Sigmoid colon (tissue), 6 donors: ENCODE measurements at regions not wholly inside any gene's neighbourhood (a gene's known extent, or its start where the extent isn't known, plus 50 kb on each side); places are given as distances from the start of the nearest gene placed in this dataset.

ENCODE experiments used
- DNase-seq: peaks from one replicate; pipeline ENCODE4 v3.0.0-alpha.2; 2019
- H3K27ac ChIP-seq, 4 donors: fragments of 200-600 bp; sonication (generic); one replicate each; pipeline ENCODE4 v1.5.1; 2016 to 2019; ENCODE audit warnings: mild to moderate bottlenecking in 1 of 4
- H3K27me3 ChIP-seq, 3 donors: fragments of 200-600 bp; sonication (generic); one replicate each; pipeline ENCODE4 v1.5.1; 2019; ENCODE audit warnings: mild to moderate bottlenecking in 1 of 3
- H3K36me3 ChIP-seq, 4 donors: fragments of 200-600 bp; sonication (generic); one replicate each; pipeline ENCODE4 v1.5.1; 2016 to 2019
- H3K4me1 ChIP-seq, 4 donors: fragments of 200-600 bp; sonication (generic); one replicate each; pipeline ENCODE4 v1.5.1; 2017 to 2019
- H3K4me3 ChIP-seq, 4 donors: fragments of 200-600 bp; sonication (generic); one replicate each; pipeline ENCODE4 v1.5.1; 2017 to 2019; ENCODE audit warnings: mild to moderate bottlenecking in 2 of 4, moderate library complexity in 1 of 4
- H3K9me3 ChIP-seq, 4 donors: fragments of 200-600 bp in 3 of 4; sonication (generic) in 3 of 4; one replicate each; pipeline versions ENCODE4 v1.5.1 to v1.6.1; 2013 to 2019
- CTCF ChIP-seq, 4 experiments: fragments of 450-650 bp in 3 of 4; fragments of 200-600 bp in 1 of 4; IDR thresholded peaks; one replicate each; pipeline ENCODE4 v1.5.1; 2016 to 2019; ENCODE audit warnings: antibody characterized with exemption in 4 of 4, mild to moderate bottlenecking in 3 of 4, moderate library complexity in 2 of 4
- EP300 ChIP-seq, 4 donors: sonication (generic); formaldehyde crosslinking; IDR thresholded peaks; one replicate each; pipeline ENCODE4 v1.6.1; 2017; ENCODE audit warnings: antibody characterized with exemption in 4 of 4
- POLR2A ChIP-seq, 2 donors: fragments of 450-650 bp; IDR thresholded peaks; one replicate each; pipeline ENCODE4 v1.6.1; 2016; ENCODE audit warnings: antibody characterized with exemption in 2 of 2, mild to moderate bottlenecking in 2 of 2, moderate library complexity in 2 of 2
- POLR2AphosphoS5 ChIP-seq, 4 donors: sonication (generic); formaldehyde crosslinking; IDR thresholded peaks; one replicate each; pipeline ENCODE4 v1.6.1; 2017; ENCODE audit warnings: antibody characterized with exemption in 4 of 4
- WGBS, 2 donors: extraction: QIAGEN DNeasy Blood & Tissue Kit; methylation state at CpG; one replicate each; pipeline ENCODE4 v1.1.7; 2013; 5-methylcytosine and 5-hydroxymethylcytosine counted together
- intact Hi-C: fragments of 100-400 bp; cut with DNase I; formaldehyde crosslinking; loops from one replicate; pipeline ENCODE4 v1.15.1; 2023
- donor health status: healthy with polysubstance abuse.
- donor health status: healthy.

GRCh38 chr20:12354725-12355124 is 437.0 kb downstream of the BTBD3 start:
- Histone ChIP-seq H3K36me3 (no peaks in the 10 kb centered on the region), H3K27me3 (no peaks in the 10 kb centered on the region), H3K4me1 (no peaks in the 10 kb centered on the region), H3K27ac (no peak overlapping the region), H3K4me3 (no peak overlapping the region), H3K9me3 (no peaks in the 10 kb centered on the region)
- intact Hi-C loops, result no loop called here
- DNase-seq, result no peak
- 43 to 82% methylated on average over 1 of the region's 1 CpG for WGBS, 2 donors
- TF ChIP-seq EP300 (IDR thresholded peaks at IDR 0.05), result no peak
- TF ChIP-seq POLR2A (IDR thresholded peaks at IDR 0.05), result no peak
- no peak for TF ChIP-seq POLR2AphosphoS5 (IDR thresholded peaks at IDR 0.05)
- no peak for TF ChIP-seq CTCF (IDR thresholded peaks at IDR 0.05)

GRCh38 chr20:12355185-12355584 is 437.5 kb downstream of the BTBD3 start:
- TF ChIP-seq POLR2A (IDR thresholded peaks at IDR 0.05) (no peak), EP300 (IDR thresholded peaks at IDR 0.05) (no peak), POLR2AphosphoS5 (IDR thresholded peaks at IDR 0.05) (no peak), CTCF (IDR thresholded peaks at IDR 0.05) (no peak)
- 85 to 96% methylated on average over 1 of the region's 1 CpG for WGBS, 2 donors
- H3K4me1 ChIP-seq, result no peaks in the 10 kb centered on the region
- no peak overlapping the region for H3K27ac ChIP-seq
- DNase-seq, result no peak
- intact Hi-C loops, result no loop called here
- no peaks in the 10 kb centered on the region for H3K36me3 ChIP-seq
- H3K27me3 ChIP-seq, result no peaks in the 10 kb centered on the region
- no peaks in the 10 kb centered on the region for H3K9me3 ChIP-seq
- H3K4me3 ChIP-seq, result no peak overlapping the region

DNA sequence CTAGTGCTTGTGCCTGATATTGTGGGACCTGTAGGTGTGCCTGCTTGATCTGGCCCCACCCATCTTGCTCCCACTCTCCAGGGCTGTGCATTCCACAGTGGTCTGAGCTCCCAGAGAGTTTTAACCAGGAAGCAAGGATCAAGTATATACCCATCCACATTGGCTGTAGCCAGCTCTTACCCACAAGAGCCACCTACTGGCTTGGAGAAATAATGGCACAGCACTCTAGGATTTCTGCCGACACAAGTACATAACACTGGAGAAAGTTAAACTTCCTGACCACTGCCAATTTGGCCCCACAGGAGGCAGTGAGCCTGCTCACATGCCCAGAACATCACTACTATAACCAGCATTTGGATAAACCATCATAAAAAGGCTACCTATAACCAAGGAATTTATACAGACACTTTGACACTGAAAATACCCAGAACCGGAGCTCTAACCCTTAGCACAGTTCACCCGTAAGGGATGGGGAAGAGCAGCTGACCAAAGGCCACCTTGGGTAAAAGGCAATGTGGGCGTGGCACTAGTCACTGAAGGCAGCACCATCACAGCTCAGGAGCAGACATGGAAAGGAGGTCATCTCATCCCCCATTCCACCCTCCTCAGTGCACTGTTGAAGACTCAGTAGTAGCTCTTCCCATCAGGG is 440.4 kb downstream of the BTBD3 start:
- 71 to 78% methylated on average over 4 of the region's 4 CpGs for WGBS, 2 donors
- Histone ChIP-seq H3K4me1 (no peaks in the 10 kb centered on the region), H3K27me3 (no peaks in the 10 kb centered on the region), H3K36me3 (no peaks in the 10 kb centered on the region), H3K4me3 (no peak overlapping the region), H3K9me3 (no peaks in the 10 kb centered on the region), H3K27ac (no peak overlapping the region)
- intact Hi-C loops, result no loop called here
- TF ChIP-seq POLR2A (IDR thresholded peaks at IDR 0.05) (no peak), CTCF (IDR thresholded peaks at IDR 0.05) (no peak), EP300 (IDR thresholded peaks at IDR 0.05) (no peak), POLR2AphosphoS5 (IDR thresholded peaks at IDR 0.05) (no peak)
- no peak for DNase-seq

- TF ChIP-seq CTCF (IDR thresholded peaks at IDR 0.05) (no peak), POLR2AphosphoS5 (IDR thresholded peaks at IDR 0.05) (no peak), POLR2A (IDR thresholded peaks at IDR 0.05) (no peak), EP300 (IDR thresholded peaks at IDR 0.05) (no peak)
- Histone ChIP-seq H3K36me3 (no peaks in the 10 kb centered on the region), H3K4me1 (no peaks in the 10 kb centered on the region), H3K9me3 (no peaks in the 10 kb centered on the region), H3K4me3 (no peak overlapping the region), H3K27ac (no peak overlapping the region), H3K27me3 (no peaks in the 10 kb centered on the region)
- intact Hi-C loops, result no loop called here
- no peak for DNase-seq
- WGBS, 2 donors, result 92 to 94% methylated on average over 2 of the region's 2 CpGs
These were observed 440.9 kb downstream of the BTBD3 start for GRCh38 chr20:12358655-12359009.

- TF ChIP-seq EP300 (IDR thresholded peaks at IDR 0.05) (no peak), POLR2AphosphoS5 (IDR thresholded peaks at IDR 0.05) (no peak), POLR2A (IDR thresholded peaks at IDR 0.05) (no peak), CTCF (IDR thresholded peaks at IDR 0.05) (no peak)
- no peaks in the 10 kb centered on the region for H3K9me3 ChIP-seq
- no peaks in the 10 kb centered on the region for H3K4me1 ChIP-seq
- H3K36me3 ChIP-seq, result no peaks in the 10 kb centered on the region
- intact Hi-C loops, result no loop called here
- H3K27me3 ChIP-seq, result no peaks in the 10 kb centered on the region
- no peak for DNase-seq
- H3K27ac ChIP-seq, result no peak overlapping the region
- no peak overlapping the region for H3K4me3 ChIP-seq
- 15 to 17% methylated on average over 1 of the region's 1 CpG for WGBS, 2 donors
These were observed 454.3 kb downstream of the BTBD3 start for GRCh38 chr20:12371990-12372389.
